ENCODE measurements at regions not wholly inside any gene's neighbourhood (a gene's known extent, or its start where the extent isn't known, plus 50 kb on each side); places are given as distances from the start of the nearest gene placed in this dataset.

GRCh38 chr15:60208709-60209108 lies 189.1 kb downstream of the ANXA2 start:
- H3K4me3 ChIP-seq (ENCODE audit: control insufficient read depth, low read depth, low read length) = no peak overlapping the region
- TF ChIP-seq CTCF (IDR thresholded peaks at IDR 0.05; ENCODE audit: control insufficient read depth, insufficient read depth, low read depth, low read length, missing control alignments) = no peak
- no peak for DNase-seq (ENCODE audit: low read depth)

- no peak for TF ChIP-seq CTCF (IDR thresholded peaks at IDR 0.05; ENCODE audit: control insufficient read depth, insufficient read depth, low read depth, low read length, missing control alignments)
- no peak for DNase-seq (ENCODE audit: low read depth)
- no peak overlapping the region for H3K4me3 ChIP-seq (ENCODE audit: control insufficient read depth, low read depth, low read length)
Observed at GRCh38 chr15:60212536-60212935, 185.2 kb downstream of the ANXA2 start.

DNA sequence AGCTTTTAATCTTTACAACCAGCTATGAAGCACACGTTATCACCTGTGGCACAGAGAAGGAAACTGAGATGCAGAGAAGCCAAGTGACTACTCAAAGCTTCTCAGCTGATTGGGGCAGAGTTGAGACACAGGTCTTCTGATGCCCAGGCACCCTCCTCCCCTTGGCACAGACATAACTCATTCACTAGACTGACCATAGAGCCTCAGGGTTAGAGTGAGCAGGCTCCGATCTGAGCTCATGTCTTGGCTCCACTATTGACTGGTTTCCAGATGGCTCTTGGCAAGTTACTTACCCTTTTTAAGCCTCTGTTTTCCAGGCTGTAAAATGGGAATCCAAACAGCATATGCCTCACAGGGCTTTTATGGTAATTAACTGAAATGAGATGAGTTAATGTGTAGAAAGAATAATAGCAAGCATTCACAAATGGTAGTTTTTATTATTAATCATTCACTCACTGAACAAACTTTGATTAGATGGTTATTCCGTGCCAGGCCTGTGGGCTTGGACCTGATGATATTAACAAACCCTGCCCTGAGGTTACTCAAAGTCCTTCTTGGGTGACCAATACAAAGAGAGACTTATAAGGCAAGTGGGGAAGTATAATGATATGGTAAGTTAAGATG lies 184.3 kb downstream of the ANXA2 start:
- no peak for TF ChIP-seq CTCF (IDR thresholded peaks at IDR 0.05; ENCODE audit: control insufficient read depth, insufficient read depth, low read depth, low read length, missing control alignments)
- no peak overlapping the region for H3K4me3 ChIP-seq (ENCODE audit: control insufficient read depth, low read depth, low read length)
- DNase-seq (ENCODE audit: low read depth) = no peak

- no peak for DNase-seq (ENCODE audit: low read depth)
- TF ChIP-seq CTCF (IDR thresholded peaks at IDR 0.05; ENCODE audit: control insufficient read depth, insufficient read depth, low read depth, low read length, missing control alignments) = no peak
- H3K4me3 ChIP-seq (ENCODE audit: control insufficient read depth, low read depth, low read length) = no peak overlapping the region
Observed at GRCh38 chr15:60214201-60214600, 183.6 kb downstream of the ANXA2 start.

DNA sequence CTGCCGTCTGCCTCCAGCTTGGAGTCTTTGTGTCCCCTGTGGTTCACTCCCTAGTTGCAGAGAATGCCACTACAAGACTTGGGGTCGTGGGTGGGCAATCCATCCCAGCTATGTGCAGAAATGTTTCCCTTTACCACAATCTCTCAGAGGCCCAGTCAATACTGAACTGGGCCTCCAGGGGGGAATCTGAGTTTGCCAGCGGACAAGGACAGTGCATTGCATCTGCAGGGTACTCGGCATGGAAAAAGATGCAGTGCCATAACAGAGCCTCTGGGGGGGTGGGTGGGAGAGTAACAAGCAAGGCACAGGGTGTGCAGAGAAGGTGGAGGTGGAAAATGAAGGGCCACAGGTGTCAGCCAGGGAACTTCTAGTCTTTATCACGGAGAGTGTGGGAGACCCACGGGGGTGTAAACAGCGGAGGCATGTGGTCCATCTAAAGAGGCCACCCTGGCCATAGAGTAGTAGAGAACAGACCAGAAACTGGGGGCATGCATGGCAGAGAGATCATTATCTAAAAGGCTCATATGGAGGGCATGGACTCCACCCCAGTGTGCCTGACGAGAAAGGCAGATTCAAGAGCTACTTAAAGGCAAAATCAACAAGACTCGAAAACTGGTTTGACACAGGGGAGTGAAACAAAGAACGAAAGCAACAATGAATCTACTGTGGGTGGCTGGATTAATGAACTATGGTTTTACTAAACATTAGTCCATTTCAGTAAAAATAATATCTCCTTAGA lies 182.4 kb downstream of the ANXA2 start:
- no peak for TF ChIP-seq CTCF (IDR thresholded peaks at IDR 0.05; ENCODE audit: control insufficient read depth, insufficient read depth, low read depth, low read length, missing control alignments)
- no peak for DNase-seq (ENCODE audit: low read depth)
- H3K4me3 ChIP-seq (ENCODE audit: control insufficient read depth, low read depth, low read length) = no peak overlapping the region

DNA sequence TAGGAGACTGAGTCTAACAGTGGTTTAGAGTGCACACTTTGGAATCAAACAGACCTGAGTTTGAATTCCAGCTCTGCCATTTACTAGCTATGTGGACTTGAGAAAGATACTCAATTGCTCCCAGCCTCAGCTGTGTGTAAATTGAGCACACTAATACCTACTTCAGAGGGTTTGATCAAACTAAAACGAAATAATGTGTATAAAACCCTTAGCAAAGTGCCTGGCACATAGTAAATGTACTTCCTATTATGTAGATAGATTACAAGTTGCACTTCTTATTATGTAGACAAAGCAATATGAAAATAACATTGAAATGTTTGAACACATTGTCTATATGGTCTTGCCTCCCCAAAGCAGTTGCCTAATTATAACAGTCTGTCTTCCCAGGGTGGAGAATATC lies 180.6 kb downstream of the ANXA2 start:
- no peak overlapping the region for H3K4me3 ChIP-seq (ENCODE audit: control insufficient read depth, low read depth, low read length)
- no peak for DNase-seq (ENCODE audit: low read depth)
- TF ChIP-seq CTCF (IDR thresholded peaks at IDR 0.05; ENCODE audit: control insufficient read depth, insufficient read depth, low read depth, low read length, missing control alignments) = no peak
